CD14-positive monocyte (primary cell): ENCODE measurements at regions not wholly inside any gene's neighbourhood (a gene's known extent, or its start where the extent isn't known, plus 50 kb on each side); places are given as distances from the start of the nearest gene placed in this dataset.

Experiments
- DNase-seq, 3 donors: peaks; one replicate each; pipeline ENCODE4 v3.0.0-alpha.2; 2011 to 2022
- H2AFZ ChIP-seq: 2 replicates; pipeline ENCODE4 v1.6.0; 2012; ENCODE audit warnings: mild to moderate bottlenecking, low read depth, low read length, inconsistent platforms; ENCODE audit not compliant: insufficient read depth, poor library complexity, severe bottlenecking
- H3K27ac ChIP-seq, 2 donors: 1 replicate in 1 of 2; 2 replicates in 1 of 2; pipeline ENCODE4 v1.5.1; 2012 to 2013; ENCODE audit warnings: low read length in 2 of 2, control low read depth in 1 of 2, inconsistent platforms in 1 of 2, low read depth in 1 of 2, mild to moderate bottlenecking in 1 of 2
- H3K27me3 ChIP-seq, 2 donors: one replicate each; pipeline versions ENCODE4 v1.6.0 to v1.6.1; 2011 to 2013; ENCODE audit warnings: low read length in 2 of 2; ENCODE audit not compliant: control insufficient read depth in 2 of 2, insufficient read depth in 2 of 2
- H3K36me3 ChIP-seq, 2 donors: replicated peaks in 1 of 2; 1 replicate in 1 of 2; 2 replicates in 1 of 2; pipeline versions ENCODE4 v1.5.1 to v1.6.1; 2012 to 2013; ENCODE audit warnings: low read length in 2 of 2, control low read depth in 1 of 2, inconsistent platforms in 1 of 2, mild to moderate bottlenecking in 1 of 2; ENCODE audit not compliant: insufficient read depth in 2 of 2, control insufficient read depth in 1 of 2
- H3K4me1 ChIP-seq, 2 donors: 1 replicate in 1 of 2; 2 replicates in 1 of 2; pipeline versions ENCODE4 v1.5.1 to v1.6.1; 2012 to 2013; ENCODE audit warnings: low read length in 2 of 2, control low read depth in 1 of 2, inconsistent platforms in 1 of 2, mild to moderate bottlenecking in 1 of 2, moderate library complexity in 1 of 2; ENCODE audit not compliant: insufficient read depth in 2 of 2, control insufficient read depth in 1 of 2
- H3K4me2 ChIP-seq: replicated peaks from 2 replicates; pipeline ENCODE3; 2012; ENCODE audit warnings: low read length, moderate library complexity, mild to moderate bottlenecking; ENCODE audit not compliant: poor library complexity, severe bottlenecking; ENCODE audit errors: extremely low read depth
- H3K4me3 ChIP-seq, 3 experiments: fragments of 200-600 bp in 1 of 3; sonication (generic) in 1 of 3; replicated peaks in 1 of 3; 1 replicate in 2 of 3; 2 replicates in 1 of 3; pipeline ENCODE4 v1.5.1; 2011 to 2013; ENCODE audit warnings: low read length in 3 of 3, mild to moderate bottlenecking in 3 of 3, control low read depth in 2 of 3, low read depth in 2 of 3, inconsistent platforms in 1 of 3, moderate library complexity in 1 of 3
- H3K79me2 ChIP-seq: 2 replicates; pipeline ENCODE4 v1.6.0; 2012; ENCODE audit warnings: mild to moderate bottlenecking, control low read depth, inconsistent platforms, low read length, moderate library complexity; ENCODE audit not compliant: insufficient read depth
- H3K9ac ChIP-seq: 2 replicates; pipeline ENCODE4 v1.6.0; 2017; ENCODE audit warnings: low read length, mild to moderate bottlenecking; ENCODE audit not compliant: insufficient read depth, poor library complexity, severe bottlenecking
- H3K9me3 ChIP-seq, 2 donors: replicated peaks in 1 of 2; 1 replicate in 1 of 2; 2 replicates in 1 of 2; pipeline versions ENCODE4 v1.5.1 to v1.6.1; 2012 to 2013; ENCODE audit warnings: low read length in 2 of 2, control low read depth in 1 of 2; ENCODE audit not compliant: control insufficient read depth in 1 of 2, insufficient read depth in 1 of 2
- H4K20me1 ChIP-seq: 2 replicates; pipeline ENCODE4 v1.6.0; 2012; ENCODE audit warnings: mild to moderate bottlenecking, low read length, control low read depth, moderate library complexity; ENCODE audit not compliant: insufficient read depth
- H3K27ac Mint-ChIP-seq, 7 donors: one replicate each; pipeline ENCODE4 v1.8.0; 2020; ENCODE audit warnings: mild to moderate bottlenecking in 7 of 7, mixed read lengths in 7 of 7, moderate library complexity in 6 of 7, inconsistent platforms in 2 of 7
- H3K27me3 Mint-ChIP-seq, 3 donors: one replicate each; pipeline ENCODE4 v1.8.0; 2021 to 2022; ENCODE audit warnings: low read depth in 3 of 3, mild to moderate bottlenecking in 3 of 3, mixed read lengths in 3 of 3, moderate library complexity in 3 of 3, inconsistent platforms in 1 of 3
- H3K36me3 Mint-ChIP-seq, 2 donors: one replicate each; pipeline ENCODE4 v1.8.0; 2020; ENCODE audit warnings: mixed read lengths in 2 of 2, inconsistent platforms in 1 of 2, mild to moderate bottlenecking in 1 of 2
- H3K4me1 Mint-ChIP-seq: one replicate; pipeline ENCODE4 v1.8.0; 2020; ENCODE audit warnings: mild to moderate bottlenecking, mixed read lengths
- H3K4me3 Mint-ChIP-seq, 2 donors: one replicate each; pipeline ENCODE4 v1.8.0; 2020; ENCODE audit warnings: mild to moderate bottlenecking in 2 of 2, mixed read lengths in 2 of 2, moderate library complexity in 1 of 2
- H3K9me3 Mint-ChIP-seq, 7 donors: one replicate each; pipeline ENCODE4 v1.8.0; 2020 to 2022; ENCODE audit warnings: mixed read lengths in 7 of 7, mild to moderate bottlenecking in 6 of 7, moderate library complexity in 6 of 7, inconsistent platforms in 2 of 7
- CTCF ChIP-seq: fragments of 200-600 bp; IDR thresholded peaks from one replicate; pipeline ENCODE4 v1.8.0; 2022; ENCODE audit warnings: antibody characterized with exemption, mild to moderate bottlenecking
- whole genome bisulfite sequencing: methylation state at CpG from one replicate; pipeline ENCODE4 v1.1.5; 2013; ENCODE audit warnings: missing lambda C conversion rate; ENCODE audit not compliant: insufficient coverage; 5-methylcytosine and 5-hydroxymethylcytosine counted together
- intact Hi-C, 2 donors: fragments of 100-400 bp; cut with micrococcal nuclease; formaldehyde crosslinking; loops; one replicate each; pipeline versions ENCODE4 v1.15.0 to v1.15.1; 2023

- Histone ChIP-seq H3K4me3 (no peak overlapping the region), H3K4me2 (no peak overlapping the region), H4K20me1 (no peaks in the 10 kb centered on the region), H2AFZ (no peak overlapping the region), H3K79me2 (no peaks in the 10 kb centered on the region), H3K27ac (no peak overlapping the region), H3K27me3 (no peaks in the 10 kb centered on the region), H3K9ac (no peak overlapping the region), H3K36me3 (no peaks in the 10 kb centered on the region), H3K4me1 (no peaks in the 10 kb centered on the region), H3K9me3 (no peaks in the 10 kb centered on the region)
- no peaks in the 10 kb centered on the region for H3K9me3 Mint-ChIP-seq
- no peaks in the 10 kb centered on the region for H3K4me1 Mint-ChIP-seq
- no peaks in the 10 kb centered on the region for H3K36me3 Mint-ChIP-seq
- no peak overlapping the region for H3K27ac Mint-ChIP-seq
- WGBS = 92% methylated on average over 4 of the region's 9 CpGs
- DNase-seq = no peak
- H3K4me3 Mint-ChIP-seq = no peak overlapping the region
- intact Hi-C loops = no loop called here
- peaks cover 2 to 8% (median 5%) of the 10 kb centered on the region in 3 donors for H3K27me3 Mint-ChIP-seq
- TF ChIP-seq CTCF = no peak
Observed at GRCh38 chr6:132954222-132954621, 139.9 kb downstream of the RPS12 start.

GRCh38 chr6:132954936-132955335 is 140.6 kb downstream of the RPS12 start:
- no peaks in the 10 kb centered on the region for H3K36me3 ChIP-seq
- no CpG with 5 or more reads among the region's 5 CpGs for WGBS
- no peak for TF ChIP-seq CTCF
- no peaks in the 10 kb centered on the region for H3K4me1 Mint-ChIP-seq
- no peaks in the 10 kb centered on the region for H3K9me3 Mint-ChIP-seq
- H3K4me3 Mint-ChIP-seq = no peak overlapping the region
- H2AFZ ChIP-seq = no peak overlapping the region
- H3K4me2 ChIP-seq = no peak overlapping the region
- intact Hi-C loops = no loop called here
- no peak for DNase-seq
- H4K20me1 ChIP-seq = no peaks in the 10 kb centered on the region
- H3K27ac Mint-ChIP-seq = no peak overlapping the region
- H3K27me3 Mint-ChIP-seq = peaks cover 2 to 8% (median 5%) of the 10 kb centered on the region in 3 donors
- no peaks in the 10 kb centered on the region for H3K4me1 ChIP-seq
- no peak overlapping the region for H3K9ac ChIP-seq
- no peaks in the 10 kb centered on the region for H3K27me3 ChIP-seq
- no peaks in the 10 kb centered on the region for H3K36me3 Mint-ChIP-seq
- no peaks in the 10 kb centered on the region for H3K79me2 ChIP-seq
- H3K9me3 ChIP-seq = no peaks in the 10 kb centered on the region
- no peak overlapping the region for H3K4me3 ChIP-seq
- no peak overlapping the region for H3K27ac ChIP-seq
